Gastrocnemius medialis (tissue), 4 donors: ENCODE measurements at regions not wholly inside any gene's neighbourhood (a gene's known extent, or its start where the extent isn't known, plus 50 kb on each side); places are given as distances from the start of the nearest gene placed in this dataset.

Source experiments
- CTCF ChIP-seq, 5 experiments: fragments of 450-650 bp in 3 of 5; fragments of 200-600 bp in 2 of 5; sonication (generic) in 2 of 5; IDR thresholded peaks in 4 of 5; conservative IDR thresholded peaks in 1 of 5; 1 replicate in 4 of 5; 2 replicates in 1 of 5; pipeline ENCODE4 v1.5.1; 2016 to 2019; ENCODE audit warnings: antibody characterized with exemption in 5 of 5, mild to moderate bottlenecking in 3 of 5, moderate library complexity in 3 of 5
- POLR2A ChIP-seq, 2 donors: fragments of 450-650 bp; IDR thresholded peaks; one replicate each; pipeline ENCODE4 v1.6.1; 2017; ENCODE audit warnings: antibody characterized with exemption in 2 of 2, mild to moderate bottlenecking in 2 of 2, moderate library complexity in 2 of 2

DNA sequence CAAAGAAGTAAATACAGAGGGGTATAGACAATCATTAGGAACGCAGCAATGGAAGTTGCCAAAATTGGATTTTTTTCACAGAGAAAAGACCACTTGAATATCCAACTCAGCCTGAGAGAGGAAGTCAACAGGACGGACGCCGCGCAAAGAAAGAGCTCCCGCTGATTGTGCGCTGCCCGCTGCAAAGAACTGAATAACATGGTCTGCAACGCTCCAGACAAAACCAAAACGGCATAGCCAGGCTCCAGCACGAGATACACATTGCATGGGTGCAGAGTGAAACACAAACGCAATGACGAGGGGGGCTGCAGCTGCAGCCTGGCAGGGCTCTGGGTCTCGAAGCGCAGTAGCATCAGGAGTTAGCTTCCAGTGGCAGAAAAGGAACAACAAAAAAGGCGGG, 113.9 kb upstream of the MGMT start:
- no peak for TF ChIP-seq CTCF (IDR thresholded peaks at IDR 0.05 in 4 of 5, conservative IDR thresholded peaks at IDR 0.05 in 1 of 5)
- no peak for TF ChIP-seq POLR2A (IDR thresholded peaks at IDR 0.05)
